Astrocyte (in vitro differentiated cells and primary cell): ENCODE measurements at regions not wholly inside any gene's neighbourhood (a gene's known extent, or its start where the extent isn't known, plus 50 kb on each side); places are given as distances from the start of the nearest gene placed in this dataset.
"Not testable (repeated sequence)": the region's sequence is repeated elsewhere in the genome, so short reads cannot be mapped to it uniquely, and the experiment has no call there.

Experiments used
- CTCF ChIP-seq: IDR thresholded peaks from 2 replicates; pipeline ENCODE4 v1.5.1; 2011; ENCODE audit warnings: low read depth, mild to moderate bottlenecking, inconsistent platforms, low read length, moderate library complexity; ENCODE audit not compliant: insufficient read depth
- EZH2 ChIP-seq: IDR thresholded peaks from 2 replicates; pipeline ENCODE4 v1.6.1; 2012; ENCODE audit warnings: mild to moderate bottlenecking, low read length, inconsistent platforms; ENCODE audit not compliant: insufficient read depth

DNA sequence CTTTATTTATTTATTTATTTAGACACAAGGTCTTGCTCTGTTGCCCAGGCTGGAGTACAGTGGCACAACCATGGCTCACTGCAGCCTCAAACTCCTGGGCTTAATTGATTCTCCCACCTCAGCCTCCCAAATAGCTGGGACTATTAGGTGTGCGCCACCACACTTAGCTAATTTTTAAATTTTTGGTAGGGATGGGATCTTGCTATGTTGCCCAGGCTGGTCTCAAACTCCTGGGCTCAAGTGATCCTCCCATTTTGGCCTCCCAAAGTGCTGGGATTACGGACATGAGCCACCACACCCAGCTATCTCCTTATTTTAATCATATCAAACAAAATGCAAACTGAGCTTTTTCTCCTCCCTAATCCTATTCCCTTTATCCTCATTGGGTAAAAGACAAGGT, 113.0 kb upstream of the FOXN2 start:
- not testable (repeated sequence) for TF ChIP-seq CTCF, EZH2
